Fibroblast of villous mesenchyme (primary cell): ENCODE measurements at regions not wholly inside any gene's neighbourhood (a gene's known extent, or its start where the extent isn't known, plus 50 kb on each side); places are given as distances from the start of the nearest gene placed in this dataset.

Experiments used
- DNase-seq: peaks from one replicate; pipeline ENCODE4 v3.0.0-alpha.2; 2010; ENCODE audit warnings: low read depth
- H3K4me3 ChIP-seq: 2 replicates; pipeline ENCODE4 v1.5.1; 2011; ENCODE audit warnings: low read depth, mild to moderate bottlenecking, low read length
- TF ChIP-seq, protein P1 (sequence below): IDR thresholded peaks from 2 replicates; pipeline ENCODE4 v1.5.1; 2012; ENCODE audit warnings: low read depth, mild to moderate bottlenecking, low read length; ENCODE audit not compliant: insufficient read depth

DNA sequence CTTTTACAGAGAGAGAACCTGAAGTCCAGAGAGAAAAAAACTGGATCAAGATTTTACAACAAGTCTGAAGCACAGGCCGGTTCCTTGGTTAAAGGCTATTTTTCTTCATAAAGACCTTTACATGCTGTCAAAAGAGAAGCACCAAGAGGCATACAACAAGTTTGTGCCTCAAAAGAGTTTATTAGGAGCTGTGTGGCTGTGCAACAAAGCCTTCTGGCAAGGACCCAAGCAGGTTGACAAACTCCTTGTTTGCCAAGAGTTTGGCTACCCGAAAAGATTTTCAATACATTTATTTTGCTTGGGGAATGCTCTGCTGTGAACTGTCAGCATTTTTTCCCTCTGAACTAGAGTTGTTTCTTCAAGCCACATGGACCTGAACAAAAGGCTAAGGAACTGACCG, 202.9 kb upstream of the RAD23B start:
- DNase-seq = no peak
- TF ChIP-seq, protein P1, sequence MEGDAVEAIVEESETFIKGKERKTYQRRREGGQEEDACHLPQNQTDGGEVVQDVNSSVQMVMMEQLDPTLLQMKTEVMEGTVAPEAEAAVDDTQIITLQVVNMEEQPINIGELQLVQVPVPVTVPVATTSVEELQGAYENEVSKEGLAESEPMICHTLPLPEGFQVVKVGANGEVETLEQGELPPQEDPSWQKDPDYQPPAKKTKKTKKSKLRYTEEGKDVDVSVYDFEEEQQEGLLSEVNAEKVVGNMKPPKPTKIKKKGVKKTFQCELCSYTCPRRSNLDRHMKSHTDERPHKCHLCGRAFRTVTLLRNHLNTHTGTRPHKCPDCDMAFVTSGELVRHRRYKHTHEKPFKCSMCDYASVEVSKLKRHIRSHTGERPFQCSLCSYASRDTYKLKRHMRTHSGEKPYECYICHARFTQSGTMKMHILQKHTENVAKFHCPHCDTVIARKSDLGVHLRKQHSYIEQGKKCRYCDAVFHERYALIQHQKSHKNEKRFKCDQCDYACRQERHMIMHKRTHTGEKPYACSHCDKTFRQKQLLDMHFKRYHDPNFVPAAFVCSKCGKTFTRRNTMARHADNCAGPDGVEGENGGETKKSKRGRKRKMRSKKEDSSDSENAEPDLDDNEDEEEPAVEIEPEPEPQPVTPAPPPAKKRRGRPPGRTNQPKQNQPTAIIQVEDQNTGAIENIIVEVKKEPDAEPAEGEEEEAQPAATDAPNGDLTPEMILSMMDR = no peak
- no peak overlapping the region for H3K4me3 ChIP-seq

DNA sequence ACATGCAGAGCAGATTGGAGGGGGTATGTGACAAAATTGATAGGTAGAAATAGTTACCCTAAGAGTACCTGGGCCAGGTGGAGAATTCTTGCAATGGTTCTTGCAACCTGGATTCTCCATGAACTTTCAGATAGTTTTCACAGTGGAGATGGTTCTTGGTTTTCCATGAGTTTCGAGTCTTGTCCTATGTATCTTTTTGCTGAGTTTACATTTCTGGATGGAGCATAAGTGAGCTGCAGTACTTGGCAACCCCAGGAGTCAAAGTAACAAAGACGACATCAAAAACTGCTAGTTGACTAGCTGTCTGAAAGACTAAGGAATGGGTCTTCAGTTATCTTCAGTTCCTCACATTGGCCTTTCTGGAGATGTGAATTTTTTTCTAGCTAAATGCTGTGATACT, 196.6 kb upstream of the RAD23B start:
- H3K4me3 ChIP-seq = no peak overlapping the region
- DNase-seq = no peak
- TF ChIP-seq, protein P1 = no peak

DNA sequence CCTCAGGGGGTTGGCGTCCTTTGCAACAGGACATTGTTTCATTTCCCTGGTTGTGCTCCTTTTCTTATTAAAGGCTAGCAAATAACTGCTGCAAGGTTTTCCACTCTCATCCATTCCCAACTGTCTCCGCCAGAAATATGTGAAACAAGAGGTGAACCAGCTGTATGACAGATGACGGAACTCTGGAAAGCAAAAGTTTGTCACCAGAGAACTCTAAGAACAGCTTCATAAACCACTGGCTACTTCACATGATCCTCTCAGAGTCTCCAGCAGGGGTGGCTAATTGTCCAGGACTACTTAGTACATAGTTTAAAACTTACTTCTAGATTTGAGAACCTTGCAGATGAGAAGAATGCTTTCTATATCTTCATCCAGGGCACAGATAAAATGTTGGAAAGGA, 195.9 kb upstream of the RAD23B start:
- TF ChIP-seq, protein P1 = peak; percentile 5
- H3K4me3 ChIP-seq = no peak overlapping the region
- DNase-seq = no peak

DNA sequence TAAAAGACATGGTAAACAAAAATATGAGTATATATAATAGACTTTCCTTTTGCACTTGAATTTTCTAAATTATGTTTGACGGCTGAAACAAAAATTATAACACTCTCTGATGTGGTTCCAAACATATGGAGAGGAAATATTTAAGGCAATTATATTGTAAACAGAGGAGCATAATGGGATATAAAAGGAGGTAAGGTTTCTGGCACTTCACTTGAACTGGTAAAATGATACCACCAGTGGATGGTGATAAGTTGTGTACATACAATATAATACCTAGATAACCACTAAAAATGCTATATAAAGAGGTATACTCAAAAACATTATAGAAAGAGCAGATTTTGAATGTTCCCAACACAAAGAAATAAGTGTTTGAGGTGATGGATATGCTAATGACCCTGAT, 192.9 kb upstream of the RAD23B start:
- TF ChIP-seq, protein P1 = no peak
- H3K4me3 ChIP-seq = no peak overlapping the region
- DNase-seq = no peak

DNA sequence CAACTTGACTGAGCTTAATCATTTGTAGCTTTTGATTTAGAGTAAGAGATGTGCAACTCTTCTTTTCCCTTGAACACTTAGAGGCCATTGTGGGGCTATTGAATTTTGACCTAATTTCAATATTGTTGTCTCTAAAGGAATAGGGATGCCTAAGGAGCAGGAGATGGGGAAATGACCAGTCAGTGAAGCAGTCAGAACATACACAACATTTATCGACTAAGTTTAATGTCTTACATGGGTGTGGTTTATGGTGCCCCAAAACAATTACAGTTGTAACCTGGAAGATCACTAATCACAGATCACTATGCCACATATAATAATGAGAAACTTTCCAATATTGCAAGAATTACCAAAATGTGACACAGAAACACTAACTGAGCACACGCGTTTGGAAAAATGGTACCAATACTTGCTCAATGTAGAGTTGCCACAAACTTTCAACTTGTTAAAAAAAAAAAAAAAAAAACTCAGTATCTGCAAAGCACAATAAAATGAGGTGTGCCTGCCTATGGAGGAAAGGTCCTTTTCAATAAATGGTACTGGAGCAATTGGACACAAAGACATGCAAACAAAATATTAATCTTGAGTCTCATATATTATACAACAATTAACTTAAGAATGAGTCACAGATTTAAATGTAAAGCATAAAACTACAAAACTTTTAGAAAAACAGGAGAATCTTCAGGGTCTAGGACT, 189.6 kb upstream of the RAD23B start:
- no peak overlapping the region for H3K4me3 ChIP-seq
- DNase-seq = no peak
- TF ChIP-seq, protein P1 = no peak

DNA sequence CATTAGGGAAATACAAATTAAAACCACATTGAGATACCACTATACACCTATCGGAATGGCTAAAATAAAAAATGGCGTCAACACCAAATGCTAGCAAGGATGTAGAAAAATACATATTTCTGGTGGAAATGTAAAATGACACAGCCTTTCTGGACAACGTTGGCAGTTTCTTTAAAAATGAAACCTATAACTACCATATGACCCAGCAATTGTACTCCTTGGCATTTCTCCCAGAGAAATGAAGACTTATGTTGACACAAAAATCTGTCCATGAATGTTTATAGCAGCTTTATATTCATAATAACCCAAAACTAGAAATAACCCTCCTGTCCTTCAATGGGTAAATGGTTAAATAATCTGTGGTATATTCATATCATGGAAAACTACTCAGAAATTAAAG, 188.7 kb upstream of the RAD23B start:
- no peak overlapping the region for H3K4me3 ChIP-seq
- TF ChIP-seq, protein P1 = no peak
- no peak for DNase-seq

DNA sequence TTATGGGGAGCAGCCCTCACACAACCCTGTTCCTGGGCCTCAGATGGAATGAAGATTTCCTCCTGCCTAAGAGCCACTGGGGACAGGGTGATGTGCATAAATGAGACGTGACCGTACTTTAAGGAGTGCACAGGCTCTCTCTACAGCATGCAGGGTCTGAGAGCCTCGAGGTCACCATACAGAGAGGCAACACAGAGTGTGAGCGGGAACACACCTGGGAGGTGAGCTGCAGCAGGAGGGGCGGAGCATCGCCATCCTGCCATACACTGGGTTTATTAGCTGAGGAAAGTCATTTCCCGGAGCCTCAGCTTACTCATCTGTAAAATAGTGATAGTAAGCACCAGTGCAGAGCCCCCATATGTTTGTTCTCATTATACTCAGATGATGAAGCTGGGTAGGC, 182.5 kb upstream of the RAD23B start:
- TF ChIP-seq, protein P1 = no peak
- DNase-seq = no peak
- H3K4me3 ChIP-seq = no peak overlapping the region
